GM18951 (cell line): ENCODE measurements at regions not wholly inside any gene's neighbourhood (a gene's known extent, or its start where the extent isn't known, plus 50 kb on each side); places are given as distances from the start of the nearest gene placed in this dataset.

ENCODE experiments used
- POLR2A ChIP-seq: IDR thresholded peaks from 4 replicates; pipeline ENCODE4 v1.6.1; 2011; ENCODE audit warnings: mild to moderate bottlenecking; ENCODE audit not compliant: insufficient read length, insufficient read depth; ENCODE audit errors: extremely low read depth
- in situ Hi-C: fragments of 300-500 bp; cut with MboI; formaldehyde crosslinking; loops from one replicate; pipeline ENCODE4 v1.12.0; 2022; ENCODE audit warnings: low sequenced_read_pairs, mixed read lengths, inconsistent platforms; ENCODE audit not compliant: unreplicated experiment

DNA sequence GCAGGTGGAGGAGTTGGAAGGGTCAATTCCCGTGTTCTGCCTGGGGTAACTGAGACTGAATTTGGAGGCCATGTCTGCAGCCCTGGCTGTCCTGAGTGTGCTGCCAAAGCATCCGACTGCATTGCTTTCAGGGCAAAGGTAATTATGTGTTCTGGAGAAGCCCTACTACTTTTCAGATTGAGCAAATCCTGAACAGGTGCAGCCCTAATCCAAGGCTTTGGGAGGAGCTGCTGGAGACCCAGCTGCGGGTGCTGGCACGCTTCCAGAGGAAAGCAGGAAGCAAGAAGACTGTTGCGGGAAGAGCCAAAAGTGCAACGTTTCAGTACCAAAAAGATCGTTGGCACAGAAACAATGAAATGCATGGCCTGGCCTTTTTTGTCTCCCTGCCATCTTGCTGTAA, 73.7 kb upstream of the NRIP1 start:
- TF ChIP-seq POLR2A: no peak

DNA sequence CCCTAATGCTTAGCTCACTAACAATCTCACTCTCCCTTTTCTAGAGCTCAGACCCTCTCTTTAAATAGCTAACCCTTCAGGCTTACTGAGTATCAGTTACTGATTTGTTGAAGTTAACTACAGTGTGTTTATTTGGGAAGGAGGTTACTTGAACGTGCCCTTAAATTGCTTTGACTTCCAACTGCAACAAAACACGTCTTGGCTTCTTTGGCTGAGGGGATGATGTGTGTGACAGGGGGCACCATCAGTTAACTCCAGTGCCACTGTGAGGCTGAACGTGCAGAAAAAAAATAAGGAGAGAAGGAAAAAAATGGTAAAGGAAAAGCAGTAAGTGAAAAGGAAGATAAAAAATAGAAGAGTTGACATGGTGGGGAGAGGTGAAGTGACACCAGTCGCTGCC, 75.1 kb upstream of the NRIP1 start:
- in situ Hi-C loops: no loop called here
- no peak for TF ChIP-seq POLR2A

More for the DNA sequence above, 73.7 kb upstream of the NRIP1 start:
- in situ Hi-C loops: no loop called here

DNA sequence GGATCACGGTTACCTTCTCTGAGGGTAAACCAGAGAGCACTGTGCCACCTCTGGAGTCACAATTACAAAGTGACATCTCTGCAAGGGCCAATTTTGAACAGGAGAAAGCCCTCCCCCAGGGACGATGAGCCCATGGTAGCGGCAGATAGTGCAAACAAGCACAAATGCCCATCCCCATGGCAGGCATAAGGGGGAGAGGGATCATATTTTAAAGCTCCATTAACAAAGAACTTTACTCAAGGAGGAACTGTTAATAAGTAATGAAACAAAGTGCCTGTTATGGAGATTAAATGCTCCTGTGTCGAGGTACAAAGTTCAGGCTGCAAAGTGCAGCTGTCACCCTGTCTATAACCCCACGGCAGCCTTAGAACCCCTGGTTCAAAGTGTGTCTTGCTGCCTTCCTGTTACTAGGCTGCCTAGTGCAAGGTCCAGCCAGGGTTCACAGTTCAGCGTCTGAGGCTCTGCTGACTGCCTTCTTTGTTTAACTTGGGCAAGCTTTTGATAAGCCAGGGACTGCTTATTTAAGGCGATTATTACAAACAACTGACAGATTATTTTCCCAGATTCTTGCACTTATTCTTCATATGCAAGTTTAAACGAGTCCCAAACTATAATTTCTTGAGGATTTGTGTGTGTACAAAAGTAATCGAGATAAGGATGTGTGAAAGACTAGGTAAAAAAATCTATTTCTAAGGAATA, 75.7 kb upstream of the NRIP1 start:
- in situ Hi-C loops: no loop called here
- no peak for TF ChIP-seq POLR2A

DNA sequence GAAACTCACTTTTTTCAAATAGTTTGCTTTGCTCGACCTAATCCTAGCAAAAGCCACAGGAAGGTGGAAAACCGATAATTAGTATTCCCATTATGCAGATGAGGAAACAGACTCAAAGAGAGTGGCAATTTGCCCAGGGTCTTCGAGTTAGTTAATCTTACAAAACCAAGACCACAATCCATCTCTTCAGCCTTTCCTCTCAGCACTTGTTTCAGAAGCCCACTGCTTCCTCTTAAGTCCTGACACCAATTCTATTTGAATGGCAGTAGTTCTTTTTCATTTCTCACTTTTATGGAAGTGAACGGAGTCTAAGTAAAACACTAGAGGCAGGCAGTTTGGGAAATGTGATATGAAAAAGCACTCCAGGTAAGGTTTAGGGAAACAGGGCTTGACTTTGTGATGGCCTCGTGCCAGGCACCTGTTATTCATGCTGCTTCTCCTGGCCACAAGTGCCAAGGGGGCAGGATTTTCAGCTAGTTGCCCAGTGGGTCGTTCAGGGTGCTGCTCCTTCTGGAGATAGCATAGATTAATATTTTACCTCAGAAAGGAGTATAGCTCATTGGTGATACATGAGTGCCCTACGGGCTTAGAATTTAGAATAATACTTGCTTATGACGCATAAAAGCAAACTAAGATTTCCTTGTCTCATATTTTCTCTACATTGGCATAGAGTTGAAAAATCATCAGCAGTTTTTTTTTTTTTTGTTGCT, 76.6 kb upstream of the NRIP1 start:
- TF ChIP-seq POLR2A: no peak
- in situ Hi-C loops: no loop called here

DNA sequence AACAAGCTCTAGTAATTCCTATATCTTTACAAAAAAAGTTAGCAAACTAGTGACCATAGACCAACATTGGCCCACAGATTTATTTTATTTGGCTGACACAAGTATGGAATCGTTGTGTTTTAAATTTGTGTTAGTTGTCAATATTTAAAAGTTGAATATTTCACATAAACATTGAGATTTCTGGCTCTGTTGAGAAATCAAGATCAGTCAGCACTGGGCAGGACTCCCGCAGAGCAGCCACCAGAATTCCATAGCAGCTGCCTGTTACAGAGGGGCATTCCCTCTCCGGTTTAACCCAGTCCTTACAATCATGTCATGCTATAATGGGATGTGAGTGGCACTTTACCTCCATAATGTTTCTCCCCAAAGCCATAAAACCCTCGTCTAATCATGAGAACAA, 79.2 kb upstream of the NRIP1 start:
- in situ Hi-C loops: no loop called here
- TF ChIP-seq POLR2A: no peak

DNA sequence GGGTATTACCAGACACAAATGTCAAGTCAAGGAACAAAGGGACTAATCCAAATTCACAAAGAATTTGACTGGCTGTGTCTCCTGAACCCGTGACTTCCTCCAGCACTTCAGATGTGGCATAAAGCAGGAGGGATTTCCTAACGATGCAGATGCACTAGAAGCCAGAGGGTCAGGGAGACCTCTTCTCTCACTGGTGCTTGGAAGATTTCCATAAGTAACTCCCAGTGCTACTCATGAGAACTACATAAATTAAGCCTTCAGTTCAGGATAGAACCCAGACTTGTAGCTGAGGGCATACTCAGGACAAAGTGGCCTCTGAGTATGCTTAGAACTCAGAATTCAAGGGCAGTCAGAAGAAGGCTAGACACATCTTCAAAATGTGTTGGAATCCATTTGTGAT, 83.6 kb upstream of the NRIP1 start:
- no peak for TF ChIP-seq POLR2A
- in situ Hi-C loops: no loop called here

DNA sequence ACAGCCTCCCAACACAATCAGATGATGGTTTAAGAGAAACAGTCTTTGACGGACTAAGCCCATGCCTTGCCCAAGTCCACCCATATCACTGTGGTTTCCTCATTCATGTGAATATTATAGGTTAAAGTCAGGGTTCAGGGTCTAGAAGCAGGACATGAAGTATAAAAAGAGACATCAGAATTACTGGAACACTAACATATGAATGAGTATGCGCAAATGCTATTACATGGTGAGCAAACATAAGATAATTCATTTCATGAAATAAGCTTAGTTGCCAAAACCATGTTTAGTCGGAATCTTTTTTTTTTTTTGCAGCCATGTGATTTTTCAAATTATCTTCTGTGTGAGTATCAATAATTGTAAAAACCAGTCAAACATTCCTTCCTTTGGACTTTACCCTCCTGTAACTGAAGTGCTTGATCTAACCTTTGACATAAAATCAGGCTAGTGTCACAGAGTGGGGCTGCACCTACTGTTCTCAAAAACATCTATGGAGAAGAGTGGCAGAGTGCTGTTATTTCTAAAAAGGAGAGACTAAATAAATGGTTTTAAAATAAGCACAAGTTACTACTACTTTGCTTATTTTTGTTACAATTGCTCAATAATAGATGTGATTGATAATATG, 84.9 kb upstream of the NRIP1 start:
- no peak for TF ChIP-seq POLR2A
- in situ Hi-C loops: no loop called here

DNA sequence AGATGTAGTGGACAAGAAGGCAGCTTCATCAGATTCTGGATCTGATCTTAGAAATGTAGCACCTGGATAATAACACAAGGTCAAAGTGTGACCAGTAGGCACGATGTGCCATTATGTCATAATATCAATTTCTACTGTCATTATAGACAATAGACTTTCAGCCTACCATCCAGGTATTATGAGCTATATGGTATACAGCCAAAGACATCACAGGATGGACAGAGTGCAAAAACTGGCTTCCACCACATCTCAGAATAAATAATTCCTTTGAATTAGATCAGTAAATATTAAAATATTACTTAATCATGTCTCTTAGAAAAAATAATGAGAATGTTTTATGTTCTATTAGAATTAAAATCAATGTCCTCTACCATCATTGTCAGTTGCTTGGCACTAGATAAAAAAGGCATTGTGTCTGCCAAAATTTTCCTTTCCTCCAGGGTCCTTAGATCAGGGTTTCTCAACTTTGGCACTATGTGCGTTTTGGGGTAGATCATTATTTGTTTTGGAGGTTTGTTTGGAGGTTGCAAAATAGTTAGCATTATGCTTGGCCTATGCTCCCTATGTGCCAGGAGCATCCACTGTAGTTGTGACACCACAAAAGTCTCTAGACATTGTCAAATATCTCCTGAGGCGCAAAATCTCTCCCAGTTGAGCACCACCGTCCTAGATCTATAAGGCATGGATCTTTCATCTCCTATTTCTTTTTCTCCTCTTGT, 86.7 kb upstream of the NRIP1 start:
- no peak for TF ChIP-seq POLR2A
- in situ Hi-C loops: no loop called here

DNA sequence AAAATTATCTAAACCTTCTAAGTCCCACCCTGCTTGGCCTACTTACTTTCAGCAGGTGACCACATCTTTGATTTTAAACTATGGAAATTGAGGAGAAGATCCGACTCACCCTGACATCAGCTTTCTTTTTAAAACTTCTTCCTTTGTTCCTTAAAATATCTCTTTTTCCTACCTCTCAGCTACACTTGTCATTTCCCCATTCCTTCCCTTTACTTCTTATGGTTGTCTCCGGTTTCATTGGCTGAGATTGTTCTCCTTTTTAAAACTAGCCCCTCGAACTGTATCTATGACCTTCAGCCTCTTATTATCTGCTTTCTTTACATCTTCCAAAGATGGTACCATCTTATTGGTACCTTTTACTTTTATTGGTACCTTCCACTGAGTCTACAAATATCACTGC, 87.8 kb upstream of the NRIP1 start:
- in situ Hi-C loops: no loop called here
- TF ChIP-seq POLR2A: no peak

DNA sequence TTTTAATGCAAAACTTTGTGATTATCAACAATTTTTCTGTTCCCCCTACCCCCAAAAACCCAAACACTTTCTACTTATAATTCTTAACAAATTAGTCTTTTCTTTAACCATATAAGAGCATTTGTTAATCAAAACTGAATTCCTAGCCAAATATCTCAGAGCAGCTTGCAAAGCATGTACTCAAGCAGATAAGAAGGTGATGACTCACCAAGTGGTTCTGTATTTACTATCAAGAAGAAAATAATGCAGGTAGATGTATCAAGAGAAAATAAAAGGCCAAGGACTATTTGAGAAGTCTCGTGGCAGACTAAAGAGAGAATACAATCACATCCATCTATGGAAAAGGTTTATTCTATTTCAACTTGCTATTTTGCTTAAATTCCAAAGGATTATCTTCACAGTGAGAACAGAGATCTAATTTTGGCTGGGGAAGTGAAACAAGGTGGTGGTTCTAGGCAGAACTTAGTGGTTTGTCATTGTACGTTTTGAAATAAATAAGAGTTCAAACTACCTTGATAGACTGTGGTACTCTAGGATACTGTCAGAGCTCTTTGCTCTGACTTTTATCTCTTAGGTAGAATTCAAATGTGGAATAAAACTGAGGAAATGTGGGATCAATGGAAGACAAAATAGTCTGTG, 94.7 kb upstream of the NRIP1 start:
- in situ Hi-C loops: no loop called here
- TF ChIP-seq POLR2A: no peak

DNA sequence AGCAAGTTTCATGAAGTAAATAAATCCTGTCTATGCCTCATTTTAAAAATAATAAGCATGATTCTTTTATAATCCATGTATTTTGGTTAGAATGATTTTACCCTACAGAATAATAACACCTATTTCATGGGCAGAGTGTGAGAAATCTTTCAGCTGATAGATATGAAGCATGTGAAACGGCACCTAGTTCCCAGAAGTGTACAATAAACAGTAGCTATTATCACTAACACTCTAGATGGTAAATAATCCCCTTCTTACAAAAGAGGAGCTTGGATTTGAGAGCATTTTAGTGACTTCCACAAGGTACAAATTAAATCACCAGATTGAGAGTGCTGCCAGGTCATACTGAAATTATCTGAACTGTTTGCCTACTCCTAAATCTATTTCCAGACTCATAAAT, 95.3 kb upstream of the NRIP1 start:
- no peak for TF ChIP-seq POLR2A
- in situ Hi-C loops: no loop called here

DNA sequence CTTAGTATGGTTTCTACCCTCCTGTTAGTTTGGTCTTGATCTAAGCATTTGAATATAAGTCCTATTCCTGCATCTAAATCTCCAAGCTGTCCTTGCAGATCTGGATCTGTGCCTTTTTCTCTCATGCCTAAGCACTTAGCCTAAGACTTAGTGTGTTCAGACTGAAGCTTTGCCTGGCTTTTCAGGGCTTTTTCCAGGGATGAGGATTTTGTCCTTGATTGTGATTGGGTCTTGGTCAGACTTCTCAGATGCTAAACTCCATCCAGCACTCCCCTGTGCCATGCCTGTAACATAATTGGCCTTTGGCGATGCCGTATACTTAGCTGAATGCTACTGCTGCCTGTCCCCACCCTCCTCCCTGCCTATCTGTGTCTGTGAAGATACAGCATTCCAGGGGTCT, 98.1 kb upstream of the NRIP1 start:
- in situ Hi-C loops: no loop called here
- TF ChIP-seq POLR2A: no peak

DNA sequence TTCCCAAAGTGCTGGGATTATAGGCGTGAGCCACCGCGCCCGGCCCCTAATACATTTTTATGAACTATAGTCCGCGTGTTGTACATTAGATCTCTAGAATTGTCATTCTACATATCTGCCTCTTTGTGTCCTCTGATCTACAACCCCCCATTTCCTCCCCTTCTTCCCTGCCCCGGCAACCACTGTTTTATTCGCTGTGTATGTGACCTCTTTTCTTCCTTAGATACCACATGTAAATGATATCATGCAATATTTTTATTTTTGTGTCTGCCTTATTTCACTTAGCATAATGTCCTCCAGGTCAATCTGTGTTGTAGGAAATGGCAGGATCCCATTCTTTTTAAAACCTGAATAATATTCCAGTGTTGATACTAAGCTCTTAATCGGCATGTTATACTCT, 99.5 kb upstream of the NRIP1 start:
- no peak for TF ChIP-seq POLR2A
- in situ Hi-C loops: no loop called here
